ENCODE measurements at regions not wholly inside any gene's neighbourhood (a gene's known extent, or its start where the extent isn't known, plus 50 kb on each side); places are given as distances from the start of the nearest gene placed in this dataset.

DNA sequence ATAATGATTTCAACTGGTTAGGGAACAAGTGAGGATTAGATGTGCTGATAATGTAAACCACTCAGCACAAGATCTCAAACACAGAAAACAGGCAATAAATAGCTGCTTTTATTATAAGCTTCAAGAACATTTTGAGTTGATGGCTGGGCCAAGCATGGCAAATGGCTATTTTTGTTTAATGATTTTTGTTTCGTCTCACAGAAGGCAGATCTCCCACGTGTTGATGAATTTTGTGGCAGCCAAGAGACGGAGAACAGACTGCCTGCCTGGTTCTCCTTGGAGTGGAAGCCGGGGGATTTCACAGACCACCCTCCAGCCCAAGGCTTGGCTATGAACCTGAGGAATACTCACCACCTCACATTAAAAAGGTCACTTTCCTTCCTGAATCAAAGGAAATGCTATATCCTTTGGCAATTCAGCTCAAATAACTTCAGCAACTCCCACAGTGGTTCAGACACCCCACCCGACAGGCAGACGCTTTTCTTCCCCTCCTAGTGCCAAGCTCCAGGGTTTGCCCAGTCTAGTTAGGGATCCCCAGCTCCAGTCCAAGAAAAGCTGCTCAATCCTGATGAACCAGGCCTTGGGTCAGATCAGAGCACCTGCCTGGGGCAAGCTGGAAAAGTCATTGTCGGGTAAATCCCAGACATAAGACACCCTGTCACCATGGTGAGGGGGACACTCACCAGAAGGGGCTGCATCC is 593.5 kb downstream of the TOX3 start:
- H3K4me3 ChIP-seq (replicated peaks; ENCODE audit: low read depth, low read length), result no peak overlapping the region
- TF ChIP-seq, protein P1, sequence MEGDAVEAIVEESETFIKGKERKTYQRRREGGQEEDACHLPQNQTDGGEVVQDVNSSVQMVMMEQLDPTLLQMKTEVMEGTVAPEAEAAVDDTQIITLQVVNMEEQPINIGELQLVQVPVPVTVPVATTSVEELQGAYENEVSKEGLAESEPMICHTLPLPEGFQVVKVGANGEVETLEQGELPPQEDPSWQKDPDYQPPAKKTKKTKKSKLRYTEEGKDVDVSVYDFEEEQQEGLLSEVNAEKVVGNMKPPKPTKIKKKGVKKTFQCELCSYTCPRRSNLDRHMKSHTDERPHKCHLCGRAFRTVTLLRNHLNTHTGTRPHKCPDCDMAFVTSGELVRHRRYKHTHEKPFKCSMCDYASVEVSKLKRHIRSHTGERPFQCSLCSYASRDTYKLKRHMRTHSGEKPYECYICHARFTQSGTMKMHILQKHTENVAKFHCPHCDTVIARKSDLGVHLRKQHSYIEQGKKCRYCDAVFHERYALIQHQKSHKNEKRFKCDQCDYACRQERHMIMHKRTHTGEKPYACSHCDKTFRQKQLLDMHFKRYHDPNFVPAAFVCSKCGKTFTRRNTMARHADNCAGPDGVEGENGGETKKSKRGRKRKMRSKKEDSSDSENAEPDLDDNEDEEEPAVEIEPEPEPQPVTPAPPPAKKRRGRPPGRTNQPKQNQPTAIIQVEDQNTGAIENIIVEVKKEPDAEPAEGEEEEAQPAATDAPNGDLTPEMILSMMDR (IDR thresholded peaks at IDR 0.05; ENCODE audit: low read length, missing control alignments), result no peak
- no peak for DNase-seq (ENCODE audit: low read depth)

DNA sequence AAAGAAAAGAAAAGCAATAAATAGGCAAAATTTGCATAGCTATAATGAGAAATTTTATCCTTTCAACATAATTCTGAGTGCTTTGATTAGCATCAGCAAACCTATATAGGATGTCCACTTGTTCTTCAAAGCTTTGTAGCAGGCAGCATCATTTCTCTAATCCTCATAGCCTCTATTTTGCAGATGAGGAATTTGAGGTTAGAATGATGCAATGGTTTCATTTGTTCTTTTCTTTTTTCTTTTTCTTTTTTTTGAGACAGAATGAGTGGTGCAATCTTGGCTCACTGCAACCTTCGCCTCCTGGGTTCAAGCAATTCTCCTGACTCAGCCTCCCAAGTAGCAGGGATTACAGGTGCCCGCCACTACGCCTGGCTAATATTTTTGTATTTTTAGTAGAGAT is 594.4 kb downstream of the TOX3 start:
- TF ChIP-seq, protein P1 (IDR thresholded peaks at IDR 0.05; ENCODE audit: low read length, missing control alignments), result no peak
- DNase-seq (ENCODE audit: low read depth), result no peak
- no peak overlapping the region for H3K4me3 ChIP-seq (replicated peaks; ENCODE audit: low read depth, low read length)

DNA sequence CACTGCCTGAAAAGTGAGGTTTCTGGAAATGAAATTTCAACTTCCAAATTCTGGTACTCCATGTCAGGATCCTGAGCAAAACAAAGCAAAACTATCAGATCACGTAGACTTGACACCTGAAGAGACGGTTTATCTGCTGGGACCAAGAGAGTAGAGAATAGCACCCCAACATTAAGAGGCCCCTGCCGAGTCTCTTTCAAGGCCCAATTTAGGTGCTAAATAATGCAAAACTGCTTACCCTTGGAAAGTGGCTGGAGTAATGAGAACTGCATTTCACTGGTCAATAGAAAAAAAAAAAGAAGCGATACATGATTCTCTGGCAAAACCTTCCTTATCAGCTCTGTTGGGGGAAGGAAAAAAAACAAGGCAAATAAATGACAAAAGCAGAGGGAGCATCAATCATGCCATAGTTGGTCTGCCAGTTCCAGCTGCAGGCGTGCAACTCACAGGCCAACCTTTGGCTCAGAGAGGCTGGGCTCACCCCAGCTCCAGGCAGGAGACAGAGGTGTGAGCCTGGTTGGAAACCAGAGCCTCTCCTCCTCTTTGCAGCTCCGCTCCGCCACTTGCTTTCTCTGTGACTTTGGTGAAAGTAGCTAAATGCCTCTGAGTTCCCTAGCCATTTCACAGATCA is 595.2 kb downstream of the TOX3 start:
- DNase-seq (ENCODE audit: low read depth), result no peak
- TF ChIP-seq, protein P1 (IDR thresholded peaks at IDR 0.05; ENCODE audit: low read length, missing control alignments), result no peak
- H3K4me3 ChIP-seq (replicated peaks; ENCODE audit: low read depth, low read length), result no peak overlapping the region

DNA sequence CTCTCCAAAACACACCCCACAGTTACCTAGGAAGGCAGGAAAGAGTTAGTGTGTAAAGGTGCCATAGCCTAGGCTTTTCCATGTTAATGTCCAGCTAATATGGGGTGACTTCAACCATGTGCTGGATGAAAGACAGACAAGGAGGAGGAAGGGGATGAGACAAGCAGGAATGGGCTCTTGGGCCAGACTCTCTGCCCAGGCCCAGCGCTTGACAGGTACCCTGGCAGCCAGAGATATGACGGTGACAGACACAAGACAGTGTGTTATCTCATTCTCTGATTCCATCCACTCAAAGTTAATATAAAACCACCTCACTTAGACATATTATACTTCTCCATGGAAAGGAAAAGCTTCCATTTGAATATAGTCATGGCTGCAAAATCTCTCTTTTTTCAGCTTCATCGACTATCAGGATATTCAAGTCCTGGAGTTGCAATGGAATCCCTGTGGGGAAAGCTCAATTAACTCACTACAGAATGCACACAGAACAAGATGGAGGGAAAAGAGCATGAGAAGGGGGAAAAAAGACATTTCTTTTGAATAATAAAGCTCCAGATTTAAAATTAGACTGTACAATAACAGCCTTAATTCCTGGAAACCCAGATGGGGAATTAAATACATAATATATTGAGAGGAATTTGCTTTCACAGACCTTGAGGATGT is 596.7 kb downstream of the TOX3 start:
- TF ChIP-seq, protein P1 (IDR thresholded peaks at IDR 0.05; ENCODE audit: low read length, missing control alignments), result no peak
- no peak overlapping the region for H3K4me3 ChIP-seq (replicated peaks; ENCODE audit: low read depth, low read length)
- no peak for DNase-seq (ENCODE audit: low read depth)

DNA sequence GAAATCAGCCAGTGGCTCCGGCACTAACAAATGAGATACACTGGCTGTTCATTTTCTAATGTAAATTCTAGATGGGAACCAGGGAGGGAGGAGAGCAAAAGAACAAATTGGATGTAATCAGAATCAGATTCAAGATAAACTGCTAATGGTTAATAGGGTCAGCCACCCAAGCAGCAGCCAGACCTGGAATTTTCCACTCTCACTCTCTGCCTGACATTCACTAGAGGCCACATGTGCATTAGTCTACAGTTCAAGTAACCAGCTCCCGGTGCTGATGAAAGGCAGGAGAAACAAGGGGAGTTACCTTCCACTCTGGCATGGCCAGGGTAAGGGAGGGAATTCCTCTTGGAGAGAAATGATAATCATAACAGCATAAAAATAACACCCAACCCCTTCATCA is 597.7 kb downstream of the TOX3 start:
- no peak overlapping the region for H3K4me3 ChIP-seq (replicated peaks; ENCODE audit: low read depth, low read length)
- TF ChIP-seq, protein P1 (IDR thresholded peaks at IDR 0.05; ENCODE audit: low read length, missing control alignments), result no peak
- no peak for DNase-seq (ENCODE audit: low read depth)

DNA sequence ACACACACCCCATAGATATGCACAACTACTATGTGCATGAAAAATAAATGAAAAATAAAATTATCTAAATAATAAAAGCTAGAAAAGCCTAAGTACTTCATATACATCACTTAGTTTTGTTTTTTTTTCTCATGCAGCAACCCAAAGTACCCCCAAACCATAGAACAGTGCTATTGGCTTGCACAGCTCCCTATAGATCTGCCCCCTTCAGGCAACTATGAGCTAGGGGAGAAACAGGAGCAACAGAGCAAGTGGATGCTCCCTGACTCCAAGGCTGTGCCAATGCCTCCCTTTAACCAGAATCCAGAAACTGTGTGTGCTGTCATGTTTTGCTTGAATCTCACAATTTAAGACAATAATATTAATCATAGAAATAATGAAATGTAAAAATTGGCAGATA is 605.5 kb downstream of the TOX3 start:
- H3K4me3 ChIP-seq (replicated peaks; ENCODE audit: low read depth, low read length), result no peak overlapping the region
- no peak for DNase-seq (ENCODE audit: low read depth)
- TF ChIP-seq, protein P1 (IDR thresholded peaks at IDR 0.05; ENCODE audit: low read length, missing control alignments), result no peak

Measured in fibroblast of pulmonary artery (primary cell).